ENCODE measurements at regions not wholly inside any gene's neighbourhood (a gene's known extent, or its start where the extent isn't known, plus 50 kb on each side); places are given as distances from the start of the nearest gene placed in this dataset.

DNA sequence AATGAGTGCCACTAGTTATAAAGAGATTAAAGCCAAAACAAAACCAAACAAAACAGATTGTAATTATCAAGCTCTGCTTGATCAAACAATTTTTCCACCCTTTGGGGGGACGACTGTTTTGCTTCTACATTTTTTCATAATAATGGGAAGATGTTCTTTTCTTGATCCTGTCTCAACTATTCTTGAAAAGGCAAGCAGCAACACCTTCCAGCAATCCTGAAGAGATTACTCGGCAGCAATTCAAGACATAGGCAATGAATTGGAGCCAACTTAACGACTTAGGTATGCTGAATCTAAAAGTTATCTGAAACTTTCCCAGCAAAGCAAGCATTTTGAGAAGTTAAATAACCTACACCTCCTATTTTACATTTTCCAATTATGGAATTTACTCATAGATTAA, 69.9 kb upstream of the SLC38A4 start:
- Mint-ChIP-seq H3K27me3 (peaks cover 7 to 34% of the 10 kb centered on the region in 2 donors), H3K27ac (no peak overlapping the region), H3K9me3 (peaks cover 0 to 5% (median 4%) of the 10 kb centered on the region in 5 donors), H3K36me3 (peaks cover 0 to 3% (median 0%) of the 10 kb centered on the region in 3 donors), H3K4me1 (peaks cover 7 to 19% (median 9%) of the 10 kb centered on the region in 3 donors), H3K4me3 (no peak overlapping the region)
- ChIA-PET POLR2A (no interaction called here), CTCF (no interaction called here)
- H3K27me3 ChIP-seq (ENCODE audit: insufficient read depth, low read length, poor library complexity, severe bottlenecking) = no peaks in the 10 kb centered on the region
- no peak for DNase-seq
- H3K4me1 ChIP-seq (ENCODE audit: insufficient read depth, low read length) = no peaks in the 10 kb centered on the region
- H3K4me3 ChIP-seq (ENCODE audit: low read length) = no peak overlapping the region
- no peak overlapping the region for H3K27ac ChIP-seq (ENCODE audit: low read depth, low read length)
- H3K9me3 ChIP-seq (ENCODE audit: low read length) = no peaks in the 10 kb centered on the region
- no peaks in the 10 kb centered on the region for H3K36me3 ChIP-seq (ENCODE audit: insufficient read depth, low read length)

DNA sequence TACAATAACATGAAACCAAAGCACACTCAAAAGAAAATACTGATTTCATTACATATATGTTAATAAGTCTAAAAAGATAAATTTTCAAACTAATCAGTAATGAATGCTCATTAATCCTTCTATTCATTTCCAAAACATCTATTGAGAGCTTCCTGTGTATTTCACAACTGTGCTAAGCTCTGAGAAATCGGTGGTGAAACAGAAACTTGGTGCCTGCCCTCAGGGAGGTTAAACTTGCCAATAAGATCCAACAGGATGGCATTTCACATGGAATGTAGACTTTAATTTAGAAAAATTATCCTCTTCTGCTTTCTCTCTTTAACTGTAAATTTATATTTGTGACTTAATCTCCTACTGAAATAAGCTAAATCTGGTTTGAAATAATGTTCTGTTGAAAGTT, 70.9 kb upstream of the SLC38A4 start:
- Histone ChIP-seq H3K27ac (ENCODE audit: low read depth, low read length) (no peak overlapping the region), H3K36me3 (ENCODE audit: insufficient read depth, low read length) (no peaks in the 10 kb centered on the region), H3K4me3 (ENCODE audit: low read length) (no peak overlapping the region), H3K27me3 (ENCODE audit: insufficient read depth, low read length, poor library complexity, severe bottlenecking) (no peaks in the 10 kb centered on the region), H3K4me1 (ENCODE audit: insufficient read depth, low read length) (no peaks in the 10 kb centered on the region), H3K9me3 (ENCODE audit: low read length) (no peaks in the 10 kb centered on the region)
- Mint-ChIP-seq H3K4me3 (no peak overlapping the region), H3K27me3 (peaks cover 7 to 27% of the 10 kb centered on the region in 2 donors), H3K9me3 (peaks cover 0 to 4% (median 2%) of the 10 kb centered on the region in 5 donors), H3K36me3 (peaks cover 0 to 3% (median 0%) of the 10 kb centered on the region in 3 donors), H3K27ac (no peak overlapping the region), H3K4me1 (peaks cover 14 to 27% (median 16%) of the 10 kb centered on the region in 3 donors)
- POLR2A ChIA-PET = no interaction called here
- DNase-seq = no peak
- CTCF ChIA-PET = no interaction called here

DNA sequence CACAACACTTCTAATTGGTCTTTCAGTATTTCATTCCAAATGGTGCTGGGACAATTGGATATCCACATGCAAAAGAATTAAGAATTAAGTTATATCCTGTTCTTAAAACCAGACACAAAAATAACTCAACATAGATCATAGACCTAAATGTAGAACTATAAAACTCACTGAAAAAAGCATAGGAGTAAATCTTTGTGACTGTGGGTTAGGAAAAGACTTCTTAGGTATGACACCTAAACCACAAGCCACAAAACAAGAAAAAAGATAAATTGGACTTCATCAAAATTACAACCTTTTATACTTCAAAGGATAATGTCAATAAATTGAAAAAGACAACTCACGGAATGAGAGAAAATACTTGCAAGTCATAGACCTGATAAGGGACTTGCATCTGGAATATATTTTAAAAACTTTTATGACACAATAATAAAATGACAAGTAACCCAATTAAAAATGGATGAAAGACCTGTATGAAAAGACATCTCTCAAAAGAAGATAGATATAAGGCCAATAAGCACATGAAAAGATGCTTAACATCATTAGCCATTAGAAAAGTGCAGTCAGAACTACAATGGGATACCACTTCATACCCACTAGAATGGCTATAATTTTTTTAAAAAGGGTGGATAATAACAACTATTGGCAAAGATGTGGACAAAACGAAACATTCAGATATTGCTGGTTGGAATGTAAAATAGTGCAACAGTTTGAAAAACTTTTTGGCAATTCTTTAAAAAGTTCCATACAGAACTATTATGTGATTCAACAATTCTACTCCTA, 72.5 kb upstream of the SLC38A4 start:
- no peaks in the 10 kb centered on the region for H3K9me3 ChIP-seq (ENCODE audit: low read length)
- Mint-ChIP-seq H3K27me3 (peaks cover 6 to 20% of the 10 kb centered on the region in 2 donors), H3K9me3 (peaks cover 0 to 4% (median 0%) of the 10 kb centered on the region in 5 donors), H3K4me1 (peaks cover 16 to 27% (median 17%) of the 10 kb centered on the region in 3 donors), H3K27ac (no peak overlapping the region), H3K4me3 (no peak overlapping the region), H3K36me3 (peaks cover 0 to 3% (median 0%) of the 10 kb centered on the region in 3 donors)
- ChIA-PET POLR2A (no interaction called here), CTCF (no interaction called here)
- no peaks in the 10 kb centered on the region for H3K36me3 ChIP-seq (ENCODE audit: insufficient read depth, low read length)
- no peak for DNase-seq
- H3K4me3 ChIP-seq (ENCODE audit: low read length) = no peak overlapping the region
- no peak overlapping the region for H3K27ac ChIP-seq (ENCODE audit: low read depth, low read length)
- H3K27me3 ChIP-seq (ENCODE audit: insufficient read depth, low read length, poor library complexity, severe bottlenecking) = no peaks in the 10 kb centered on the region
- no peaks in the 10 kb centered on the region for H3K4me1 ChIP-seq (ENCODE audit: insufficient read depth, low read length)

DNA sequence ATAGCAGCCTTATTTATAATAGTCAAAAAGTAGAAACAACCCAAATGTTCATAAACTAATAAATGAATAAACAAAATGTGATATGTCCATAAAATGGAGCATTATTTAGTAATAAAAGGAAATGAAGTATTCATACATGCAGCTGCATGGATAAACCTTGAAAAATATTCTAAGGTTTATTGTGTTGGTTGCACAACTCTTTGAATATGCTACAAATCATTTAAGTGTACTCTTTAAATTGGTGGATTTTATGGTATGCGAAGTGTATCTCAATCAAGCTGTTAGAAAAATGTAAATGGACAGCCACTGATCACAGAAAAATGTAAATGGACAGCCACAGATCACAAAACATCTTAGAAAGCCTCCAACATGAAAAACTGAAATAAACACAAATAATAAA, 73.2 kb upstream of the SLC38A4 start:
- Mint-ChIP-seq H3K9me3 (peaks cover 0 to 4% (median 0%) of the 10 kb centered on the region in 5 donors), H3K27me3 (peaks cover 3 to 22% of the 10 kb centered on the region in 2 donors), H3K4me1 (peaks cover 16 to 27% (median 17%) of the 10 kb centered on the region in 3 donors), H3K27ac (no peak overlapping the region), H3K36me3 (peaks cover 0 to 3% (median 0%) of the 10 kb centered on the region in 3 donors), H3K4me3 (no peak overlapping the region)
- no peaks in the 10 kb centered on the region for H3K36me3 ChIP-seq (ENCODE audit: insufficient read depth, low read length)
- no peak overlapping the region for H3K4me3 ChIP-seq (ENCODE audit: low read length)
- no peaks in the 10 kb centered on the region for H3K27me3 ChIP-seq (ENCODE audit: insufficient read depth, low read length, poor library complexity, severe bottlenecking)
- H3K27ac ChIP-seq (ENCODE audit: low read depth, low read length) = no peak overlapping the region
- ChIA-PET CTCF (no interaction called here), POLR2A (no interaction called here)
- H3K4me1 ChIP-seq (ENCODE audit: insufficient read depth, low read length) = no peaks in the 10 kb centered on the region
- no peak for DNase-seq
- H3K9me3 ChIP-seq (ENCODE audit: low read length) = no peaks in the 10 kb centered on the region

DNA sequence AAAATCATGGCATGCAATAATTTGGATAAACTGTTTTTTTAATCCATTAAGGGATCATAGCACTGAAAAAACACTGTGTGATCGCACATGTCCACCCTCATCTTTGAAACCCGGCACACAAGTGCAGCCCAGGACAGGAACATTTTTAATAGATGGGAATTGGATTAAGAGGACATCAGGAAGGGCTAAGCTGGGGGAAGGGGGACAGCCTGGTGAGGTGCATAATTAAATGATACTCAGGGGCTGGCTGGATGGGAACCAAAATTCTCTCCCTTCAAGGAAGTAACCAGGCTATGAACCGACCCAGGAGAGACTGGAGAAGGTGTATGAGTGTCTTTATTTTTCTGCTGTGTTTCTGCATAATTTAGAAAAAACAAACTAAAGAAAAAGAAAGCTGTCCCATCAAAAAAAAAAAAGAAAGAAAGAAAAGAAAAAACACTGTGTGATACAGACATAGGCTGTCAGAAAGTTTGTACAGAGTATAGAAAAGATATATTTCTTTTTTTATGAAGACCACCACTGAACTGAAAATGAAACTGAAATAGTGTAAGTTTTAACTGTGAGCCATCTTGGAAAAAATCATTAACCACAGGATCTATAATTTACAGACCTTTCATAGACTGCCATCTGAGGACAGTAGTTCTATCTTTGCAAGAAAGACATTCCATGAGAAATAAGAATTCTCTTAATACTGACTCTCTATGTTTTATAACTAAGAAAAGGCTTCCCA, 75.1 kb upstream of the SLC38A4 start:
- ChIA-PET POLR2A (no interaction called here), CTCF (no interaction called here)
- Histone ChIP-seq H3K4me3 (ENCODE audit: low read length) (no peak overlapping the region), H3K27me3 (ENCODE audit: insufficient read depth, low read length, poor library complexity, severe bottlenecking) (no peaks in the 10 kb centered on the region), H3K36me3 (ENCODE audit: insufficient read depth, low read length) (no peaks in the 10 kb centered on the region), H3K9me3 (ENCODE audit: low read length) (no peaks in the 10 kb centered on the region), H3K27ac (ENCODE audit: low read depth, low read length) (no peak overlapping the region), H3K4me1 (ENCODE audit: insufficient read depth, low read length) (no peaks in the 10 kb centered on the region)
- no peak overlapping the region for H3K4me3 Mint-ChIP-seq
- H3K27ac Mint-ChIP-seq = peak overlapping the region in 1 of 8 donors; percentile 6
- H3K4me1 Mint-ChIP-seq = peaks cover 16 to 27% (median 17%) of the 10 kb centered on the region in 3 donors
- H3K36me3 Mint-ChIP-seq = peaks cover 0 to 3% (median 0%) of the 10 kb centered on the region in 3 donors
- peaks cover 5 to 30% of the 10 kb centered on the region in 2 donors for H3K27me3 Mint-ChIP-seq
- H3K9me3 Mint-ChIP-seq = peaks cover 0 to 4% (median 0%) of the 10 kb centered on the region in 5 donors
- no peak for DNase-seq

DNA sequence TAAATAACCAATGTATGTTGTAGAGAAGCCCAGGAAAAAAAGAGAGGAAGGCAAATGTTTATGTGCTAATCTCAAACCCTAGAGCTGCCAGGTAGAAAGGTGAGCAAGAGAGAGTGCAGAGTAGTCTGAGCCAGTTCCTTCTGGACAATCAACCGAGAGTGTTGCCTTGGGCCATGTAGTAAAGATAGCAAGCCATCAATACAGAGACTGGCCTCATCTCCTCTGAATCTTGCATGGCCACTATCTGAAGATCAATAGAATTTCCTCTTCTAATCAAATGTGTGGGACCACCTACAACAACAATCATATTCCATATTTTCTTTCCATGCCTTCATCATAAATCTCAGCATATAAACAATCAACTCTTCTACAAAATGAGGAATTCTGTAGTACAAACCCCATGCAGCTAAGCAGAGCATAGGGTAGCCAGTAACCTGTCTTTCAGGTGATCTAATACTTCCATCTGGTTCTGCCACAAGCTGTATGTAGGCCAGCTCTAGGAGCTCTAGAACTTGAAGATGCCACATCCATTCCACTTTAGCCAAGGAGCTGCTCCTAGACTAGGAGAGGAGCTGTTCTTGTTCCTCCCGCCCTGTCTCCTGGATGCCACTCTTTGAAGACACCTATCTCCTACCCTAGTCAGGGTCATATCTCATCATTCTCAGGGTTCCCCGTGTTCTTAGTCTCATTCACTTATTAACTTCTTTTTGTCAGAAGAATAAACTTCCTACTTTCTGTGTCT, 75.8 kb upstream of the SLC38A4 start:
- Histone ChIP-seq H3K4me1 (ENCODE audit: insufficient read depth, low read length) (no peaks in the 10 kb centered on the region), H3K27me3 (ENCODE audit: insufficient read depth, low read length, poor library complexity, severe bottlenecking) (no peaks in the 10 kb centered on the region), H3K9me3 (ENCODE audit: low read length) (no peaks in the 10 kb centered on the region), H3K27ac (ENCODE audit: low read depth, low read length) (no peak overlapping the region), H3K4me3 (ENCODE audit: low read length) (no peak overlapping the region), H3K36me3 (ENCODE audit: insufficient read depth, low read length) (no peaks in the 10 kb centered on the region)
- ChIA-PET POLR2A (no interaction called here), CTCF (no interaction called here)
- Mint-ChIP-seq H3K4me3 (no peak overlapping the region), H3K27me3 (peaks cover 5 to 30% of the 10 kb centered on the region in 2 donors), H3K9me3 (peaks cover 0 to 4% (median 0%) of the 10 kb centered on the region in 5 donors), H3K4me1 (peaks cover 16 to 27% (median 17%) of the 10 kb centered on the region in 3 donors), H3K36me3 (peaks cover 0 to 3% (median 0%) of the 10 kb centered on the region in 3 donors), H3K27ac (no peak overlapping the region)
- DNase-seq = no peak

DNA sequence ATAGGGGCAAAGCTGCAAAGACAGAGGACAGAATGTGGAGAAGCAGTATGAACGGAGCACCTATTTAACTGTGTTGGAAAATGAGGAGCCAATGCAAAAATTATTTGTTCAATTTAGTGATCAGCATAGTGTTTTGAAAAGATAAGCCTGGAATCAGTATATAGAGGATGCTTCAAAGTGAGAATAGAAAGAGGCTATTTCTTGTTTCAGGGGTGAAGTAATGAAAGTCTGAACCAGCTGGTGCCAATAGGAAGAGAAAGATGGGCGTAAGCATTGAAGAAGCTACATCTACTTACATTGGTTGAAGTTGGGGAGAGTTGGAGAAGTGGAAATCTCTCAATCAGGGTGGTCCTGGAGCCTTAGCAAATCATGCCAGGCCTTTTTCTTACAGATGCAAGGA, 77.3 kb upstream of the SLC38A4 start:
- Mint-ChIP-seq H3K4me3 (no peak overlapping the region), H3K9me3 (no peaks in the 10 kb centered on the region), H3K27me3 (peaks cover 5 to 31% of the 10 kb centered on the region in 2 donors), H3K27ac (no peak overlapping the region), H3K36me3 (no peaks in the 10 kb centered on the region), H3K4me1 (peaks cover 13 to 23% (median 14%) of the 10 kb centered on the region in 3 donors)
- Histone ChIP-seq H3K27me3 (ENCODE audit: insufficient read depth, low read length, poor library complexity, severe bottlenecking) (no peaks in the 10 kb centered on the region), H3K27ac (ENCODE audit: low read depth, low read length) (no peak overlapping the region), H3K4me1 (ENCODE audit: insufficient read depth, low read length) (no peaks in the 10 kb centered on the region), H3K36me3 (ENCODE audit: insufficient read depth, low read length) (no peaks in the 10 kb centered on the region), H3K9me3 (ENCODE audit: low read length) (no peaks in the 10 kb centered on the region), H3K4me3 (ENCODE audit: low read length) (no peak overlapping the region)
- POLR2A ChIA-PET = no interaction called here
- CTCF ChIA-PET = no interaction called here
- DNase-seq = no peak
